Uterus (tissue), 3 donors: ENCODE measurements at regions not wholly inside any gene's neighbourhood (a gene's known extent, or its start where the extent isn't known, plus 50 kb on each side); places are given as distances from the start of the nearest gene placed in this dataset.

Experiments
- DNase-seq, 2 donors: peaks; one replicate each; pipeline ENCODE4 v3.0.0-alpha.2; 2019 to 2020
- H3K27ac ChIP-seq, 2 donors: fragments of 200-600 bp; sonication (generic); 1 replicate in 1 of 2; 2 replicates in 1 of 2; pipeline ENCODE4 v1.5.1; 2016 to 2018
- H3K27me3 ChIP-seq, 2 donors: fragments of 200-600 bp; sonication (generic); one replicate each; pipeline ENCODE4 v1.5.1; 2018 to 2019; ENCODE audit warnings: control low read depth in 1 of 2
- H3K36me3 ChIP-seq, 2 donors: fragments of 200-600 bp; sonication (generic); one replicate each; pipeline ENCODE4 v1.5.1; 2019; ENCODE audit warnings: control low read depth in 1 of 2
- H3K4me1 ChIP-seq, 2 donors: fragments of 200-600 bp; sonication (generic); one replicate each; pipeline ENCODE4 v1.5.1; 2018 to 2019; ENCODE audit warnings: control low read depth in 1 of 2
- H3K4me3 ChIP-seq, 2 donors: fragments of 200-600 bp; sonication (generic); 1 replicate in 1 of 2; 2 replicates in 1 of 2; pipeline ENCODE4 v1.5.1; 2018 to 2019; ENCODE audit warnings: mild to moderate bottlenecking in 1 of 2
- H3K9me3 ChIP-seq, 2 donors: fragments of 200-600 bp; sonication (generic); one replicate each; pipeline ENCODE4 v1.5.1; 2019; ENCODE audit warnings: control low read depth in 1 of 2
- POLR2A ChIP-seq, 2 donors: fragments of 450-650 bp; IDR thresholded peaks; one replicate each; pipeline ENCODE4 v1.6.1; 2016; ENCODE audit warnings: antibody characterized with exemption in 2 of 2, mild to moderate bottlenecking in 1 of 2, moderate library complexity in 1 of 2
- intact Hi-C: fragments of 100-400 bp; cut with DNase I; formaldehyde crosslinking; loops from one replicate; pipeline ENCODE4 v1.15.1; 2023; ENCODE audit warnings: low total_unique reads
- TF ChIP-seq, protein P1 (sequence below), 4 experiments: fragments of 200-600 bp in 2 of 4; fragments of 450-650 bp in 2 of 4; sonication (generic) in 2 of 4; IDR thresholded peaks; one replicate each; pipeline ENCODE4 v1.5.1; 2016 to 2019; ENCODE audit warnings: antibody characterized with exemption in 4 of 4, mild to moderate bottlenecking in 2 of 4, moderate library complexity in 1 of 4
- donor health status: DM: yes; HTN: yes; CAD: no.

GRCh38 chr4:19329077-19329476, 922.6 kb upstream of the SLIT2 start:
- intact Hi-C loops = no loop called here
- Histone ChIP-seq H3K27me3 (no peaks in the 10 kb centered on the region), H3K36me3 (no peaks in the 10 kb centered on the region), H3K27ac (no peak overlapping the region), H3K9me3 (no peaks in the 10 kb centered on the region), H3K4me3 (no peak overlapping the region), H3K4me1 (no peaks in the 10 kb centered on the region)
- no peak for DNase-seq
- no peak for TF ChIP-seq POLR2A (IDR thresholded peaks at IDR 0.05)
- TF ChIP-seq, protein P1, sequence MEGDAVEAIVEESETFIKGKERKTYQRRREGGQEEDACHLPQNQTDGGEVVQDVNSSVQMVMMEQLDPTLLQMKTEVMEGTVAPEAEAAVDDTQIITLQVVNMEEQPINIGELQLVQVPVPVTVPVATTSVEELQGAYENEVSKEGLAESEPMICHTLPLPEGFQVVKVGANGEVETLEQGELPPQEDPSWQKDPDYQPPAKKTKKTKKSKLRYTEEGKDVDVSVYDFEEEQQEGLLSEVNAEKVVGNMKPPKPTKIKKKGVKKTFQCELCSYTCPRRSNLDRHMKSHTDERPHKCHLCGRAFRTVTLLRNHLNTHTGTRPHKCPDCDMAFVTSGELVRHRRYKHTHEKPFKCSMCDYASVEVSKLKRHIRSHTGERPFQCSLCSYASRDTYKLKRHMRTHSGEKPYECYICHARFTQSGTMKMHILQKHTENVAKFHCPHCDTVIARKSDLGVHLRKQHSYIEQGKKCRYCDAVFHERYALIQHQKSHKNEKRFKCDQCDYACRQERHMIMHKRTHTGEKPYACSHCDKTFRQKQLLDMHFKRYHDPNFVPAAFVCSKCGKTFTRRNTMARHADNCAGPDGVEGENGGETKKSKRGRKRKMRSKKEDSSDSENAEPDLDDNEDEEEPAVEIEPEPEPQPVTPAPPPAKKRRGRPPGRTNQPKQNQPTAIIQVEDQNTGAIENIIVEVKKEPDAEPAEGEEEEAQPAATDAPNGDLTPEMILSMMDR (IDR thresholded peaks at IDR 0.05) = no peak

DNA sequence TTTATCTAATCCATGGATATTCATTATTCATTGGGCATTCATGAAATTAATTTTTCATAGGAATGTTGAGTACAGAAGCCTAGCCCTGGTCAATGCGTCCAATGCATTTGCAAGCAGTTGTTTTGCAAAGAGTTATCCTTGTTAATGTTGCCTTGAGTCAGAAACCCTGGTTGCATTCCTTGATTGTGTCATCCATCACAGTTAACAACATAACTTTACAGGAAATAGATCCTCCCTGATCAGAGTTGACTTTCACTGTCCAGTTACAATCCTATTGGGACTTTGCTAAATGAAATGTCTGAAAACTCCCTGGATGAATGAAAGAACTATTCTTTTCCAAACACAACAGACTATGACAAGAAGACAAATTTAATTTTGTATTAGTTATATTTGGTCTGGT, 924.3 kb upstream of the SLIT2 start:
- Histone ChIP-seq H3K27me3 (no peaks in the 10 kb centered on the region), H3K4me3 (no peak overlapping the region), H3K27ac (no peak overlapping the region), H3K4me1 (no peaks in the 10 kb centered on the region), H3K9me3 (no peaks in the 10 kb centered on the region), H3K36me3 (no peaks in the 10 kb centered on the region)
- TF ChIP-seq, protein P1 (IDR thresholded peaks at IDR 0.05) = no peak
- no peak for TF ChIP-seq POLR2A (IDR thresholded peaks at IDR 0.05)
- no peak for DNase-seq
- intact Hi-C loops = no loop called here

DNA sequence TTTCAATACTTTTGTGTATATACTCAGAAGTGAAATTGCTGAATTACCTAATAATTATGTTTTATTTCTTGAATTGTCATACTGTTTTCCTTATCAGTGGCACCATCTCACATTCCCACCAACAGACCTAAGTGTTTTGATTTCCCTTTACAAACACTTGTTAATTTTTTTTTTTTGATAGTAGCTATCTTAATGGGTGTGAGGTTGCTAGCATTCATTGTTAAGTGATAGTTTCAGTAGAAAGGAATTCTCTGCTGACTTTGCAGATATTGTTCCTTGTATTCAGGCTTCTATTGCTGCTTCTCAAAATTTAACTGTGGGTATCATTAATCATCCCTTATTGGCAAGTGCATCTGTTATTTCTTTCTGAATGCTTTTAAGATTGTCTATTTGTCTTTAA, 927.5 kb upstream of the SLIT2 start:
- Histone ChIP-seq H3K4me1 (no peaks in the 10 kb centered on the region), H3K4me3 (no peak overlapping the region), H3K9me3 (no peaks in the 10 kb centered on the region), H3K27me3 (no peaks in the 10 kb centered on the region), H3K27ac (no peak overlapping the region), H3K36me3 (no peaks in the 10 kb centered on the region)
- TF ChIP-seq POLR2A (IDR thresholded peaks at IDR 0.05) = no peak
- TF ChIP-seq, protein P1 (IDR thresholded peaks at IDR 0.05) = no peak
- DNase-seq = no peak
- intact Hi-C loops = no loop called here

DNA sequence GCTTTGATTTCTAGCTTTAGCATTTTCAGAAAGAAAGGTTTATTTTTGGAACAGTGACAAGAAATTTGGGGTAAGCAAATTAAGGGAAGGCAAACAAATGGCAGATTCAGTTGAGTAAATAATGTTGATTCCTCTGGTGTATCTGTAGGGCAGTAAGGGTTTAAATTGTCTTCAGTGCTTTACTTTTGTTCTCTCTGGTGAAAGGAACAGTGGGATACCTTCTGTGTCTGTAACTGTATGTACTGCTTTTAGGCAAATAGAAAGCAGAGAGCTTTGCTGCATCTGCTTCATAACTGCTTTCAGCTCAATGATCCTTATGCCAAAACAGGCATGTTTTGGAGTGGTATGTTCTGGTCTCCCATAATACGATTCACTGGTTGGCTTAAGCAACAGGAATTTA, 932.1 kb upstream of the SLIT2 start:
- Histone ChIP-seq H3K9me3 (no peaks in the 10 kb centered on the region), H3K36me3 (no peaks in the 10 kb centered on the region), H3K27ac (no peak overlapping the region), H3K4me1 (no peaks in the 10 kb centered on the region), H3K27me3 (no peaks in the 10 kb centered on the region), H3K4me3 (no peak overlapping the region)
- intact Hi-C loops = no loop called here
- DNase-seq = no peak
- TF ChIP-seq, protein P1 (IDR thresholded peaks at IDR 0.05) = no peak
- TF ChIP-seq POLR2A (IDR thresholded peaks at IDR 0.05) = no peak

- Histone ChIP-seq H3K27ac (no peak overlapping the region), H3K27me3 (no peaks in the 10 kb centered on the region), H3K4me1 (no peaks in the 10 kb centered on the region), H3K36me3 (no peaks in the 10 kb centered on the region), H3K4me3 (no peak overlapping the region), H3K9me3 (no peaks in the 10 kb centered on the region)
- no peak for TF ChIP-seq POLR2A (IDR thresholded peaks at IDR 0.05)
- TF ChIP-seq, protein P1 (IDR thresholded peaks at IDR 0.05) = no peak
- intact Hi-C loops = no loop called here
- DNase-seq = no peak
Measured at GRCh38 chr4:19317377-19317776, 934.3 kb upstream of the SLIT2 start.
